ENCODE measurements at regions not wholly inside any gene's neighbourhood (a gene's known extent, or its start where the extent isn't known, plus 50 kb on each side); places are given as distances from the start of the nearest gene placed in this dataset.

GRCh38 chr11:36868380-36868779 is 270.3 kb upstream of the RAG2 start:
- peaks cover 3% of the 10 kb centered on the region for H3K27me3 Mint-ChIP-seq (ENCODE audit: low read depth)
- H3K4me1 Mint-ChIP-seq (ENCODE audit: low read depth), result no peaks in the 10 kb centered on the region
- H3K9me3 Mint-ChIP-seq (ENCODE audit: low read depth), result no peaks in the 10 kb centered on the region
- TF ChIP-seq, protein P1, sequence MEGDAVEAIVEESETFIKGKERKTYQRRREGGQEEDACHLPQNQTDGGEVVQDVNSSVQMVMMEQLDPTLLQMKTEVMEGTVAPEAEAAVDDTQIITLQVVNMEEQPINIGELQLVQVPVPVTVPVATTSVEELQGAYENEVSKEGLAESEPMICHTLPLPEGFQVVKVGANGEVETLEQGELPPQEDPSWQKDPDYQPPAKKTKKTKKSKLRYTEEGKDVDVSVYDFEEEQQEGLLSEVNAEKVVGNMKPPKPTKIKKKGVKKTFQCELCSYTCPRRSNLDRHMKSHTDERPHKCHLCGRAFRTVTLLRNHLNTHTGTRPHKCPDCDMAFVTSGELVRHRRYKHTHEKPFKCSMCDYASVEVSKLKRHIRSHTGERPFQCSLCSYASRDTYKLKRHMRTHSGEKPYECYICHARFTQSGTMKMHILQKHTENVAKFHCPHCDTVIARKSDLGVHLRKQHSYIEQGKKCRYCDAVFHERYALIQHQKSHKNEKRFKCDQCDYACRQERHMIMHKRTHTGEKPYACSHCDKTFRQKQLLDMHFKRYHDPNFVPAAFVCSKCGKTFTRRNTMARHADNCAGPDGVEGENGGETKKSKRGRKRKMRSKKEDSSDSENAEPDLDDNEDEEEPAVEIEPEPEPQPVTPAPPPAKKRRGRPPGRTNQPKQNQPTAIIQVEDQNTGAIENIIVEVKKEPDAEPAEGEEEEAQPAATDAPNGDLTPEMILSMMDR (IDR thresholded peaks at IDR 0.05), result no peak
- H3K27ac Mint-ChIP-seq (ENCODE audit: unreplicated experiment), result no peak overlapping the region
- H3K4me3 Mint-ChIP-seq (ENCODE audit: unreplicated experiment), result no peak overlapping the region
- no peaks in the 10 kb centered on the region for H3K36me3 Mint-ChIP-seq (ENCODE audit: low read depth)
- no peak for DNase-seq (ENCODE audit: low spot score)

DNA sequence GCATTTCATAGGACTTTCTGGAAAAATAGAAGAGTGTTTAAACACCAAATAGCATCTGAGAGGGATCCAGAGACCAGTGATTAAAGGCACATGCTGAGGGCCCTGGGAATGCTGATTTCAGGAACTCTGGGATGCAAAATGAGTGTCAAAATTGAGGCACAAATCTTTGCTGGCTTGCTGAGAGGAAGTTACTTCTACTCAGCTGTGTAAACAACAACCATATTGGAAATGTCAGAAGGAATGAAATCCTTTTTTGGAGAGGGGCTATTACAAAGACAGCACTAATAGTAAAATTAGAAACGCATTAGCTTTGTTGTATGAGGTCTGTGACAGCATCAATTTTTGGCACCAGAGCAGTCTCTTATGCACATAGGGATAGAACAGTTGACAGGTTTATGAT is 267.8 kb upstream of the RAG2 start:
- no peaks in the 10 kb centered on the region for H3K36me3 Mint-ChIP-seq (ENCODE audit: low read depth)
- no peaks in the 10 kb centered on the region for H3K4me1 Mint-ChIP-seq (ENCODE audit: low read depth)
- H3K9me3 Mint-ChIP-seq (ENCODE audit: low read depth), result no peaks in the 10 kb centered on the region
- H3K27ac Mint-ChIP-seq (ENCODE audit: unreplicated experiment), result no peak overlapping the region
- DNase-seq (ENCODE audit: low spot score), result no peak
- no peaks in the 10 kb centered on the region for H3K27me3 Mint-ChIP-seq (ENCODE audit: low read depth)
- TF ChIP-seq, protein P1 (IDR thresholded peaks at IDR 0.05), result no peak
- H3K4me3 Mint-ChIP-seq (ENCODE audit: unreplicated experiment), result no peak overlapping the region

- no peaks in the 10 kb centered on the region for H3K9me3 Mint-ChIP-seq (ENCODE audit: low read depth)
- DNase-seq (ENCODE audit: low spot score), result no peak
- H3K36me3 Mint-ChIP-seq (ENCODE audit: low read depth), result no peaks in the 10 kb centered on the region
- no peak overlapping the region for H3K27ac Mint-ChIP-seq (ENCODE audit: unreplicated experiment)
- H3K4me1 Mint-ChIP-seq (ENCODE audit: low read depth), result no peaks in the 10 kb centered on the region
- TF ChIP-seq, protein P1 (IDR thresholded peaks at IDR 0.05), result no peak
- H3K4me3 Mint-ChIP-seq (ENCODE audit: unreplicated experiment), result no peak overlapping the region
- H3K27me3 Mint-ChIP-seq (ENCODE audit: low read depth), result no peaks in the 10 kb centered on the region
Observed at GRCh38 chr11:36854875-36855274, 256.8 kb upstream of the RAG2 start.

DNA sequence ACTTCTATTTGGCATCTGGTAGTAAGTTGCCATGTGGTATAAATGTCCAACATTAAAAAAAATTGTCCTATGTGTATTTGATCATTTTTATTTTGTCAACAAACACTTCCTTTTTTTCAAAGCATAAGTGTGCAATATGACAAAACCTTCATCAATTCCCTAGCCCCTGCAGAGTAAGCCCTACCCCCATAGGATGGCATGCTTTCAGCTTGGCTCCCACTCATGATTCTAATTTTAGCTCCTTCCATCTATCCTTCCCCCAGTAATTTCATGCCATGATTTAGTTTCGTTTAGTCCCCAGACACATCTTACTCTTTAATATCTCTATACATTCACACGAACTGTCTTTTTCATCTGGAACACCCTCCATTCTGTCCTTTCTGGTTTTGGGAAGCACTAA is 250.6 kb upstream of the RAG2 start:
- H3K27ac Mint-ChIP-seq (ENCODE audit: unreplicated experiment), result no peak overlapping the region
- no peaks in the 10 kb centered on the region for H3K4me1 Mint-ChIP-seq (ENCODE audit: low read depth)
- DNase-seq (ENCODE audit: low spot score), result no peak
- TF ChIP-seq, protein P1 (IDR thresholded peaks at IDR 0.05), result no peak
- peaks cover 5% of the 10 kb centered on the region for H3K27me3 Mint-ChIP-seq (ENCODE audit: low read depth)
- H3K9me3 Mint-ChIP-seq (ENCODE audit: low read depth), result no peaks in the 10 kb centered on the region
- H3K36me3 Mint-ChIP-seq (ENCODE audit: low read depth), result no peaks in the 10 kb centered on the region
- no peak overlapping the region for H3K4me3 Mint-ChIP-seq (ENCODE audit: unreplicated experiment)

GRCh38 chr11:36840378-36840777 is 242.3 kb upstream of the RAG2 start:
- Mint-ChIP-seq H3K4me1 (ENCODE audit: low read depth) (no peaks in the 10 kb centered on the region), H3K36me3 (ENCODE audit: low read depth) (no peaks in the 10 kb centered on the region), H3K4me3 (ENCODE audit: unreplicated experiment) (no peak overlapping the region), H3K9me3 (ENCODE audit: low read depth) (no peaks in the 10 kb centered on the region), H3K27ac (ENCODE audit: unreplicated experiment) (no peak overlapping the region), H3K27me3 (ENCODE audit: low read depth) (peaks cover 7% of the 10 kb centered on the region)
- TF ChIP-seq, protein P1 (IDR thresholded peaks at IDR 0.05), result no peak
- no peak for DNase-seq (ENCODE audit: low spot score)

Data from chondrocyte (in vitro differentiated cells).